Glomerular endothelial cell (primary cell): ENCODE measurements at regions not wholly inside any gene's neighbourhood (a gene's known extent, or its start where the extent isn't known, plus 50 kb on each side); places are given as distances from the start of the nearest gene placed in this dataset.

Source experiments
- DNase-seq: peaks from one replicate; pipeline ENCODE4 v3.0.0-alpha.2; 2011; ENCODE audit warnings: low read depth, low spot score; ENCODE audit errors: extremely low read depth

DNA sequence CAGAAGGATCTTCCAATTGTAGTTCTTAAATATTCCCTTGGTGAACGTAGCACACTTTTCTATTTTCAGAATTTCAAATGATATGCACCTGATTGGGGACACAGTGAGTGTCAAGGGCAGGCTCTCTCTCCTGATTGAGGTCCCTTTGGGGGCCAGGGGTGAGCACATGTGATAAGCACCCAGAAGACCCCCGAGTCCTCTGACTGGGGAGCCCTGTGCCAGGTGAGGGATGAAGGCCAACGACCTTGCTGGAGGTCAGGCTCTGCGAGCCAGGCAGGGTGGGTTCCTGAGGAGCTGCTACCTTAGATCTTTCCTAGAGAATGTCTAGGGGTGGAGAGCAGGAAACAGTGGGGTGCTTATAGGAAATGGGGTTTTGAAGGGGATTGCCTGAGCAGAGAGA is 1253.9 kb downstream of the BRD1 start:
- no peak for DNase-seq

DNA sequence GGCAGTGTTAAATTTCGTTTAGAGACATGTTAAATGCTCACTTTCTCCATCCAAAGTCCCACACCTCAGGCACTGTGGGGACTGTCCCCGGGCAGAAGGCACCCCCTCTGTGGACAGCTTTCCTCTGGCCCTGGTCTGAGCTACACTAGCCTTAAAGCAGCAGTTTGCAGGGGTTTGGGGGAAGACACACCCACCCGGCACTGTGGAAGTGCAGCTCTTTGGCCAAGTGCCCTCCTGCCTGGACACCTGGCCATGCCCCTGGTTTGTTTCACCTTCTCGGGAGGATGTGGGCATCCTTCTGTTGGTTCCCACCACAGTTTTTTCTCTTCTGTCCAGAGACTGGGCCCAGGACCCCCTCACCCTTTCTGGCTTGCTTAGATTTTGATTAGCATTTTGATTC is 1254.7 kb downstream of the BRD1 start:
- no peak for DNase-seq

DNA sequence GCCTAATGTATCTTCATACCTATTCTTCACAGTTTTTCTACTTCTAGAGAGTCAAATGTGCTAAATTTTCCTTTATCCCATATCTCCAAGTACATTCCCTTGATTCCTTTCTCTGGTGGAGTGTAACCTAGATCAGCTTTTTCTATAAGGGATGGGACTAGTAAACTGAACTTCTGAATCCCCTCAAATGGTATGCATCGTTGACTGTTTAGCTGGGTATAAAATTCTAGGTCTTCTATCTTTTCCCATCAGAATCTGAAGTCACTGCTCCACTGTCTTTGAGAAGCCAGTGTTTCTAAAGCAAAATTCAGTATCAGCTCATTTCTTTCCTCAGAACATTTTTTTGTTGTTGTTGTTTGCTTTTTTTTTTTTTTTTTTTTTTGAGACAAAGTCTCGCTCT is 1256.8 kb downstream of the BRD1 start:
- DNase-seq, result no peak

DNA sequence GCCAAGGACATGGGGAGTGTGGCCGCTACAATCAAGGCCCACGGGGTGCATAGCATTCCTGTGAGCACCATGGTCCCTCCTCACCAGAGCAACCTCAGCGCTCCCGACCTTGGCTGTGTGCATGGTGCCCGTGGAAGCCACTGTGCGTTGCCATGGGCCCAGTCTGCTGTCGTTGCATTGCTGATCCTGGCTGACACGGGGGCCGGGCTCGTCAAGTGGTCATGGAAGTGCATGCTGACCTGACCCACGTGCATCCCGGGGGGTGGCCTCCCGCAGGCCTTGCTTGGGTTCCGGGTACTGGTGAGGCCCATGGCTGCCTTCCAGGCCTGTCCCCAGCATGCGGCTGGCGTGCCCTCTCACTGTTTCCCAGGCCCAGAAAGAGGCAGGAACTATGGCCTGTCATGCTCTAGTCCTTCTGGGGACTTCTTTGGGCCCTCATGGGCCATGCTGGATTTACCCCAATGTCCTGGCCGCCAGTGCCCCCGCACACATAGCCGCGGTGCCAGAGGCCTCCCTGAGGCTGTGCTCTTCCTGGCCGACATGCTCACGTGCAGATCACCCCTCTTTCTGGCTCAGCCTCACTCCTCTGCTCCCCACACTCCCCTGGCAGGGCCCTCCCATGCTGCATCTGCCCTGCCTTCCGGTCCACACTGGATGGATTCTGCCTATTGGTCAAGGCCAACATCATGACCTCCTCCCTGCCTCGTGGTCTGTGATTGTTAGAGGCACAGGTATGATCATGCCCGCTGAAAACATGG is 1258.0 kb downstream of the BRD1 start:
- no peak for DNase-seq

DNA sequence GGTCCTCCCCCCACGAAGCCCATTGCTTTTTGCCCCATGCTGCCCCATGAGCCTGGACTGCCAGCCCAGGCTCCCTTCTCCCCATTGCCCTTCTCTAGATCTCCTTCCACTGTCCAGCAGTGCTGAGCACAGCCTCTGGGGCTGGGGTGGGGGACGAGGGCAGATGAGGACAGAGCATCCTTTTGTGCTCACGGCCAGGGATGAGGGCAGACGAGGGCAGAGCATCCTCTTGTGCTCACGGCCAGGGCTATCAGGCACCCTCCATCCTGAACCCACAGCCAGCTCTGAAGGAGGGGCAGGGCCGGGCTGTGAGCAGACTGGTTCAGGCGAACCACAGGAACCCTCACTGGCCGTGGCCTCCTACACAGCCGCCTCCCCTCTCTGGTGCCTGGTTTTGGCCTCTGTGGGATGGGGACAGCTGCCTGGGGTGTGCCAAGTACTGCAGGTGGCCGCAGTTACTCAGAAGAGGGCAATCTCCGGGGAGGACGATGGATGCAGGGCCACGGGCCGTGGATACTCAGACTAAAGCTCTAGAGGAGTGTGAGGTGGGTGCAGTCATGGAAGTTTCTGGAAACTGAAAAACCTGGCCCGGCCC is 1258.8 kb downstream of the BRD1 start:
- no peak for DNase-seq

DNA sequence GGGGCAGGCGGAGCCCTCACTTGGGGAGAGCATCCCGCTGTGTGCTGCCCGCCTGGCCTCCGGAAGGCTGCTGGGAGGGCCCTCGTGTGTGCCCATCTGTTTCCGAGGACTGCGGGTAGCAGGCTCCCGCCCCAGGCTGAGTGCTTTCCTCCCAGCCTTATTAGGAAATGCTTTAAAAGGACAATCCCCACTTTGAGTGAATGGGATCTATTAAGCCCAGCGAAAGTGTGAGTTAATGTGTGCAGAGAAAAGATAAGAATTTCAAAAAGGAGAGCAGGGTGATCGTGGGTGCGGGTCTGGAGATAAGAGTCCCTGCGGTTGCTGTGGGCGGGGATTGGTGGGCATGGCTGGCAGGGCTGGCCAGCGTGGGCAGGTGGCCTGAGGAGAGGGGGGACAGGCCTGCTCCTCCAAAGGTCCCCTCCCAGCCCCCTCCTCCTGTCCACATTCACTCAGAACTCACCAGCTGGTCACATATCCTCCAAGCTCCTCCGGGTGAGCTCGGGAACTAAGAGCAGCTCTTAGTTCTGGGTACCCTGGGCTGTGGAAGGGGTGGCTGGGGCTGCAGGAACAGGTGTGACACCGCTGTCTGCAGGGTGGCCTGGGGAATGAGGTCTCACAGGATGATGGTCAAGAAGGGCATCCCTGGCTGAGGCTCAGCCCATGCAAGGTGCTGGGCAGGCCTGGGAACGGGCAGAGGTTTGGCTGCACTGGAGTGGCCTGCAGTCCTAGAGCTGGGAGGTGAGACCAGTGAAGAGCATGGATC is 1260.3 kb downstream of the BRD1 start:
- no peak for DNase-seq

DNA sequence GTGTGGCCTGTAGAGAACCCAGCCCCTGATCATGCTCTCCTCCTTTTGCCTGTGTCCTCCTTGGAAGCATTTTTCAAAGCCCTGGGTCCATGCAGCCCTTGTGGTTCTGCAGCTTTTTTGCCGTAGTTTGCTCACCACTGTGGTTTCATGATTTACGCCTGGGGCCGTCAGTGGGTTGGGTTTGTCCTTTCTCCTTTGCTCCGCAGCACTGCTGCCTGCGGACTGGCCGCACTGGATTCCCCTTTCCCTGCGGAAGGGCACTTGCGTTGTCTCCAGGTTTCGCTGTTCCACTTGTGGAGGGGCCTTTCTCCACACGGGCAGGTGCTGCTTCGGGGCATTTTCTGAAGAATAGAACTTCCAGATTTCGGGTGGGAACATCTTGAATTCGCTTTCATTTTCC is 1260.9 kb downstream of the BRD1 start:
- DNase-seq, result no peak

DNA sequence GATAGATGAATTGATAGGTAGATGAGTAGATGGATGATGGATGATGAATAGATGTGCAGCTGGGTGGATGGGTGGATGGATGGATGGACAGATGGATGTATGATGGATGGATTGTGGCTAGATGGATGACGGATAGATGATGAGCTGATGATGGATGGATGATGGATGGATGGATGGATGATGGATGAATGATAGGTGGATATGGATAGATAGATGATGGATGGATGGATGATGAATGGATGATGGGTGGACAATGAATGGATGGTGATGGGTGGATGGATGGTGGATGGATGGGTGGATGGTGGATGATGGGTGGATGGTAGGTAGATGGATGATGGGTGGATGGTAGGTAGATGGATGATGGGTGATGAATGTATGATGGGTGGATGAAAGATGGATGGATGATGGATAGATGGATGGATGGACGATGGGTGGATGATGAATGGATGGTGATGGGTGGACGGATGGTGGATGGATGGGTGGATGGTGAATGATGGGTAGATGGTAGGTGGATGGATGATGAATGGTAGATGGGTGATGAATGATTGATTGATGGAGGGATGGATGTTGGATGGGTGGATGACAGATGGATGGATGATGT is 1261.7 kb downstream of the BRD1 start:
- no peak for DNase-seq

DNA sequence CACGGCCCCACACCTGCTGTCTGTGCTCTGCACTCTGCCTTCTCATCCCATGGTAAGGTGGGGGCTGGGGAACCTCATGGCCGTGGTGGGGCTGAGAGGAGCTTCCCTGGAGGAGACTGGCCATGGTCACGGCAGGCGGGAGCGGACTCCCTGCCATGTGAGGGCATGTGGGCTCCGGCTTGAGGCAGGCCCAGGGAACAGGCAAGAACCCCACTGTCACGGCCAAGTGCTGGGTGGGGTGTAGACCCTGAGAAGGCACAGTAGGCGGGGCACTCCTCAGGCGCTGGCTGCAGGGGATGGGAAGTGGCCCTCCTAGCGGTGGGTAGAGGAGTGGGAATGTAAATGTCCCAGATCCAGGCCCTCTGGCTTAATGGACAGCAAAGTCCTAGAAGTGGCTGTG is 1262.7 kb downstream of the BRD1 start:
- no peak for DNase-seq

DNA sequence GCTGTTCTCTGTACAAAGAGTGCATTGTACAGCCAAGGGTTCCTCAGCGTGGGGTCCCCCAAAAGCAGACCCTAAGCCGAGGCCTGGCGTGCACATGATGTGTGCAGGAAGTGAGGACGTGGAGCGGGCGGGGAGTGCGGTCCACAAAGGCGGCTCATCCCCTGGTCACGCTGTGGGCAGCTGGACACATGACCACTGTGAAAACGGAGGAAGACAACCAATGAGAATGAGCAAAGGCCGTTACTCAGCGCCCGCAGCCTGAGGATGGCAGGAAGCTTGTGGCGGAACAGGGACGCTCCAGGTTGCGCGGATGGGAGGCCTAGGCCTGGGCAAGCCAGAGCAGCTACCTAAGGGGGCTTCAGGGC is 1263.7 kb downstream of the BRD1 start:
- DNase-seq, result no peak

DNA sequence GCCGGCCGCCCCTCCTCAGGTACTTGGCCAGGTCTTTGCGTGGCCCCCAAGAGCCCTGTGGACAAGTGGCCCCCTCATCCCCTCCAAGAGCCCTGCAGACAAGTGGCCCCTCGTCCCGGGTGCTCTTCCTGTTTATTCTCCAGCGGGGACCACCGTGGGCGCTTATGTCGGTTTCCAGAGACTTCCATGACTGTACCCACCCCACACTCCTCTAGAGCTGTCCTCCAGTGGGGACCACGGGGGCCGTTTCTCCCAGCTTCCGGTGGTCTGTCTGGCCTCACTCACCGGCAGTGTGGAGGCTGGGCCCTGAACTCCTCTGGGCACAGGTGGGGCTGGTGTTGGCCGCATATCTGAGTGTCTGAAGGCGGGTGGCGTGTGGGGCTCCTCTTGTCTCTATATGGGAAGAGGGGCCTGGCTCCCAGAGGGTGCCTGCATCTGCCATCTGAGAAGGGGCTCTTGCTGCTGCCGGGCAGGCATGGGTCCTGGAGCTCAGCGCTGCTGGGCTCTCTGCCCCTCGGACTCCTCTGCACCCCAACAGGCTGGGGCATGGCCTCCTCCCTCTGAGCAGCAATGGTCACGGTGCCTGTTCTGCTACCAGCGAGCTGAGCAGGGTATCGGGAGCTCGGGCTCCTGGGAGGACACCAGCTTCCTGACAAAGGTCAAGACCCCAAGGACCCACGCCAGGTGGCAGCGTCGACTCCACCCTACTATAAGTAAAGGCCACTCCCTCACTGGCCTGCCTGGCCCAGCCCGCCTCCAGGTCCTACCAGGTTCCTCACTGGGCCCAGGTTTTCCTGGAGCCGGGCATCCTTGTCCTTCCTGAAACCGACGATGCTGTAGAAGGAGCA is 1264.3 kb downstream of the BRD1 start:
- no peak for DNase-seq

DNA sequence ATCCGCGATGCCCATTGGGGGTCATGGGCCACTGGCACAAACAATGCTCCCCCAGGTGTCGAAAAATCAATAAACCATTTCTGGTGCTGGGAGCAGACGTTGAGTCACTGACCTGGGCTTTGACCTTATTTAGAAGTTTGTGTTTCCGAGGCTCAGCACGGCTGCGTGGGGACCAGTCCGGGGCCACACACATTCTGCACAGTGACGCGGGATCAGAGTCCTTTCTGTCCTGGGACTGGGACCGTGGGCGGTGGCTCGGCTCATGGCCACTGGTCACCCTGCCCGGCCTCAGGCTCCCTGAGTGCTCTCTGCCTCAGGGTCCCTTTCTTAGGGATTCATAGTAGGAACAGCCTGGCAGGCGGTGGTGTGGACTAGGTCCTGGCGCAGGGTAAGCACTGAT is 1266.0 kb downstream of the BRD1 start:
- no peak for DNase-seq

DNA sequence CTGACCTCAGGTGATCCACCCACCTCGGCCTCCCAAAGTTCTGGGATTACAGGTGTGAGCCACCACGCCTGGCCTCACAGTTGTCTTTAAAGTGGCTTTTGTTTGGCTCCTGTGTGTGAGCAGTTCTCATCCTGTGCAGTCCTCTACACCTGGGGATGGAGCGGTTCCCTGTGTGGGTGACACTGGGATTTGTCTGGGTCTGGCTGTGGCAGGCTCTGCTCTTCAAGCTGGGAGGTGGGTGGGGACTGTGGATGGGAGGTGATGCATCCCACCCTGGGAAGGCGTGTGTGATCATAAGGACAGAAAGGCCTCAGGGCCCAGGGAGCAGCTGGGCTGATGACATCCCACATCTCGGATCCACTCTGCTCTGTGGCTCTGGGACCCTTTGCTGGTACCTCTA is 1266.8 kb downstream of the BRD1 start:
- no peak for DNase-seq

DNA sequence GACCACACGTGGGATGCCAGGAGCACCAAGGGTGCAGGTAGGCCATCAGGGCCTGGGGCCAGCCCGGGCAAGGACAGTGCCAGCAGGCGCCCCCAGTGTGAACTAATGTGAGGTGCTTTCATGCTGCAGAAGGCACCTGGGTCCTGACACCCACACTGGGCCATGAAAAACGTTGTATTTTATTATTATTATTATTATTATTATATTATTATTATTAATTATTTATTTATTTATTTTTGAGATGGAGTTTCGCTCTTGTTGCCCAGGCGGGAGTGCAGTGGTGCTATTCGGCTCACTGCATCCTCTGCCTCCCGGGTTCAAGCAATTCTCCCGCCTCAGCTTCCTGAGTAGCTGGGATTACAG is 1267.3 kb downstream of the BRD1 start:
- DNase-seq, result no peak

DNA sequence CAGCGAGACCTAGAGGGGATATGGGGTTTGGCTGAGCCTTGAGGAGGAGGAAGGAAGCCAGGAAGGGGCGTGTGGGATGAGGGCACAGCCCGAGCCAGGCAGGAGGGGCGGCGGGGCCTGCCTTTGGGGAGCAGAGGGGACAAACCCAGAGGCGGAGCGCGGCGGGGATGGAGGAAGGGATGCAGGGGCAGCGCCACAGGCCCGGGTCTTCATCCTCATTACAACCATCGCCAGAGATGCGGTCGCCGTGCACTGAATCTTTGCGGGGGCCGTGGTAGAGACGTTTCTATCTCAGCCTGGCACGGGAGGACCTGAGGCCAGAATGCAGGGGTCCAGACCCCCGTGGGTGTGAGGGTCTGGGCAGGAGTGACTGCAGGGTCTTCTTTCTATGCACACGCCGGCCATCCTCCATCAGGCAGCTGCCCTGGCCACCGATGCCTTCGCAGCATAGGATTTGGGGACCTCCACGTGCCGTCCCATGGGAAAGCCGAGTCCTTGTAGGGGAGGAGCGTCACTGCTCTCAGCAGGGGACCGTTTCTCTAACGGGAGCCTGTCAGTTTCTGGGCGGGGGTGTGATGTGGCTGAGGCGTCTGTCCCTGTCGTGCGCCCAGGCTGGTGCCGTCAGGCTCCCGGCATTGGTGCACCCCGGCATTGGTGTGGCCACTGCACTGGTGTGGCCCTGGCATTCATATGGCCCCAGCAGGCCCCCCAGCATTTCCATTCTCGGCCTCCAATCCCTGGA is 1267.9 kb downstream of the BRD1 start:
- DNase-seq, result no peak

DNA sequence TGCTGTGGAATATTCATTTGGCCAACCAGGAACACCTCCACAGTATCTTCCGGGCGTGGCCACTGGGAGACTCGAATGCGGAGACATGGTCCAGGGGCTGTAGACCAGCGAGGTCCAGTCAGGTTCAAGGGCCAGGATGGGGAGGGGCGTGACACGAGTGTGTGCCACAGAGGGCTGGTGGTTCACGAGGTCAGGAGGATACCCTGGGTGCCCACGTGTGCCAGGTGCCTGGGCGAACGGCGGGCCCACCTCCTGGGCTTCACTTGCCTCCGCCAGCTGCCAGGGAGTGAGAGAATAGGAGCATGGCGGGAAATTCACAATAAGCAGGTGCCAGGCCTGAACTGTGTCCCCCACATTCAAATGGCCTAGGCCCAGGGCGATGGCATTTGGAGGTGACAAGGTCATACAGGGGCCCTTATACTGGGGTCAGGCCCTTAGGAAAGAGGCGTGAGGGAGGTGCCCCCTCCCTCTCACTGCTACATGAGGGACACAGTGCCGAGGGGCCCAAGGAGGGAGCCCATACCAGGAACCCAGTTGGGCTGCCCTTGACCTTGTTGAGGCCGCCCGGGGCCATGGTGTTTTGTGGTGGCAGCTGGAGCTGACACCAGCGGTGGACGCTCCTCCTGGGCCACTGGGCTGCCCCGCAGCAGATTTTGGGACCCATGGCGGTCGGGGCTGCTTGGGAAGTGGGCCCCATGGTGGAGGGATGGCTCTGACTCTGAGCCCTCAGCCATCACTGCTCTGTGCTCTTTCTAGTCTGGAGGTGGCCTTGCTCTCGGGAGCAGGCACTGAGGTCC is 1268.9 kb downstream of the BRD1 start:
- DNase-seq, result no peak

DNA sequence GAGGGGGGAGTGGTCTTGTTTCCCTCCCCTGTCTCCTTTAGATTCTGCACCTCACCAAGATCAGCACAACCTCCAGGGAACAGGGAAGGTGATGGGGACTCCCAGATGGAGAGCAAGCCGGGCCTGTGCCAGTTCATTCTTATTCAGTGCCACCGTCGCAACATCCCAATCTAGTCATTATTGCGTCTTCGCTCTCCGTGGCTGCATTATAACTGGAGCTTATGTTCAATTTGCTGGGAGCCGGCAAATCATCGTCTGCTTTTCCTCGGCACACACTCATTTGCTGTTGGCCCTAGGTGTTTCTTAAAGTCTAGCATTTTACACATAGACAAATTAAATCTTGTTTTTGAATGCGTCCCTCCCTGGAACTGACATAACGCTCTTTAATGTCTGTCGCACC is 1269.7 kb downstream of the BRD1 start:
- DNase-seq, result no peak

DNA sequence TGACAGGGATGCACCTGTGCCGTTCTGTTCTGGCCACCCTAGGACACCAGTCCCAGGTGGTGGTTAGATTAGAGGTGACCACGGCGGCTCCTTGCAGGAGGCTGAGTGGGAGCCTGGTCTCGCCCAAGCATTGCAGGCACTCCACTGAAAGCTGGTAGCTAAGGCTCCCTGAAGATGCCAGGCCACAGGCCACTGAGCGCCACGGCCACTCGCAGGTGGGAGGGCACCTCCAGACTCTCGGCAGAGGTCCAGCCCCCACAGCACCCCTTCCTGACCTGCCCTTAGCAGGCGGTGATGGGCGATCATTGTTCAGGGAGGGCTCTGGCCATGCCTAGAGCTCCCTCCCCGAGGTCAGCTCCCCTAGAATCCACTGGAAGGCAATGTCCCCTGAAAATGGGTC is 1270.2 kb downstream of the BRD1 start:
- DNase-seq, result no peak

DNA sequence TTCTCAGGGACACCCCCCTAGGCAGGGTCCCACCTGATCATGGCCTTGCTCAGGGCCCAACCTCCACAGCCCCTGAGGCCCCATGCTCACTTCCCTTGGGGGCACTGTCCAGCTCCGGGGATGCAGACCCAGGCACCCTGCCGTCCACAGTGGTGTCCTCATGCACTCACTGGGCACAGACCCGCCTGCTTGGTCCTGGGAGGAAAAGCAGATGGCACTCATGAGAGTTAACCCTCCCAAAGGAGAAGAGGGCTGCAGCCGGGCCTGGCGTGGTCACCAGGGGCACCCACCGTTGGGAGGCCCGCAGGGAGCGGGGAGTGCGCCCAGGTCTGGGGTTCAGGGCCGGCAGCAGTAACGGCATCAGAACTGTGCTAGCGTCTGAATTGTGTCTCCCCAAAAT is 1270.9 kb downstream of the BRD1 start:
- no peak for DNase-seq
